ENCODE measurements at regions not wholly inside any gene's neighbourhood (a gene's known extent, or its start where the extent isn't known, plus 50 kb on each side); places are given as distances from the start of the nearest gene placed in this dataset.

GRCh38 chr2:104766683-104767082, 87.2 kb upstream of the POU3F3 start:
- DNase-seq (ENCODE audit: low spot score), result no peak

- DNase-seq (ENCODE audit: low spot score), result no peak
These were observed 85.2 kb upstream of the POU3F3 start for GRCh38 chr2:104768694-104769093.

GRCh38 chr2:104769096-104769495, 84.8 kb upstream of the POU3F3 start:
- no peak for DNase-seq (ENCODE audit: low spot score)

GRCh38 chr2:104772996-104773395, 80.9 kb upstream of the POU3F3 start:
- no peak for DNase-seq (ENCODE audit: low spot score)

GRCh38 chr2:104774631-104775030, 79.3 kb upstream of the POU3F3 start:
- DNase-seq (ENCODE audit: low spot score), result no peak

GRCh38 chr2:104777721-104778120, 76.2 kb upstream of the POU3F3 start:
- no peak for DNase-seq (ENCODE audit: low spot score)

- no peak for DNase-seq (ENCODE audit: low spot score)
These were observed 72.8 kb upstream of the POU3F3 start for GRCh38 chr2:104781151-104781550.

- no peak for DNase-seq (ENCODE audit: low spot score)
These were observed 69.7 kb upstream of the POU3F3 start for GRCh38 chr2:104784264-104784663.

- DNase-seq (ENCODE audit: low spot score), result no peak
These were observed 67.7 kb upstream of the POU3F3 start for GRCh38 chr2:104786204-104786603.

- DNase-seq (ENCODE audit: low spot score), result no peak
These were observed 67.1 kb upstream of the POU3F3 start for GRCh38 chr2:104786821-104787220.

- DNase-seq (ENCODE audit: low spot score), result no peak
These were observed 66.4 kb upstream of the POU3F3 start for GRCh38 chr2:104787298-104788065.

GRCh38 chr2:104788742-104789455, 65.0 kb upstream of the POU3F3 start:
- DNase-seq (ENCODE audit: low spot score), result no peak

- no peak for DNase-seq (ENCODE audit: low spot score)
These were observed 63.7 kb upstream of the POU3F3 start for GRCh38 chr2:104790100-104790811.

GRCh38 chr2:104790901-104791495, 62.9 kb upstream of the POU3F3 start:
- DNase-seq (ENCODE audit: low spot score), result no peak

GRCh38 chr2:104793966-104794365, 59.9 kb upstream of the POU3F3 start:
- DNase-seq (ENCODE audit: low spot score), result no peak

- DNase-seq (ENCODE audit: low spot score), result no peak
These were observed 59.5 kb upstream of the POU3F3 start for GRCh38 chr2:104794441-104794840.
